Vagina (tissue), 2 donors: ENCODE measurements at regions not wholly inside any gene's neighbourhood (a gene's known extent, or its start where the extent isn't known, plus 50 kb on each side); places are given as distances from the start of the nearest gene placed in this dataset.

Experiments
- CTCF ChIP-seq, 3 experiments: fragments of 450-650 bp in 2 of 3; fragments of 200-600 bp in 1 of 3; sonication (generic) in 1 of 3; IDR thresholded peaks; one replicate each; pipeline ENCODE4 v1.5.1; 2017 to 2019; ENCODE audit warnings: antibody characterized with exemption in 3 of 3, mild to moderate bottlenecking in 2 of 3, moderate library complexity in 2 of 3
- POLR2A ChIP-seq, 2 donors: fragments of 450-650 bp; IDR thresholded peaks; one replicate each; pipeline ENCODE4 v1.6.1; 2017; ENCODE audit warnings: antibody characterized with exemption in 2 of 2, mild to moderate bottlenecking in 2 of 2, moderate library complexity in 2 of 2

DNA sequence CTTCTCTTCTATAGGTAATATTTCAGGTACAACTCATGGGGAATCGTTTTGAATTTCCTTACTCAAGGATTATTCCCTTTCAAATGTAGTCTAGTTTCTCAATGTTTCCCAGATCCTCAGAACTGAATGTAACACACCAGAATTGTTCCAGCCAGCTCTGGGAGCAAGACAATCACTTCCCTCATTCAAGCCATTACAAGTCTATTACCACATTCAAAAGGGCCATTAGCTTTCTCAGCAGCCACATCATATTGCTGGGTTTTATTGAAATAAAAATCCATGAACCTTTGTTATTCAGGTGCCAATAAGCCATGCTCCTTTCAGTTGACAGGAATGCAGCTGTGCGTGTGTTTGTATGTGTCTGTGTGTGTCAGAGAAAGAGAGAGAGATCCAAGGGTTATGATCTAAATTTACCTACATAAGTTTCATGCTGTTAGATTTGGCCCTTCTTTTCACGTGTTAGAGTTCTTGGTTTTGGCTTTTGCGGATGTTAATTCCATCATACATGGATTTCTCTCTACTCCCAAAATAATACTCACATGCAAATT lies 357.7 kb downstream of the BCAT1 start:
- TF ChIP-seq CTCF (IDR thresholded peaks at IDR 0.05), result no peak
- no peak for TF ChIP-seq POLR2A (IDR thresholded peaks at IDR 0.05)
